HepG2 (cell line): ENCODE measurements at regions not wholly inside any gene's neighbourhood (a gene's known extent, or its start where the extent isn't known, plus 50 kb on each side); places are given as distances from the start of the nearest gene placed in this dataset.

ENCODE experiments used
- ATAC-seq: fragments of 200-7000 bp; cut with Tn5 transposase; 3 replicates; pipeline ENCODE4 v1.9.1; 2020; ENCODE audit warnings: mild to moderate bottlenecking, moderate library complexity
- BruUV-seq: library from RNA; stranded (reverse); fragments of 400-500 nt; replicated peaks from 2 replicates; lab custom pipeline; 2021; lab: Mats Ljungman, UMichigan
- CTCF ChIA-PET: fragments of 300-600 bp; formaldehyde crosslinking; extraction: SDS; loops from one replicate; lab custom pipeline; 2021; ENCODE audit warnings: low total read pairs, inconsistent platforms, low intra/inter-chr PET ratio; lab: Yijun Ruan, JAX
- POLR2A ChIA-PET: fragments of 350-600 bp; sonication (Branson Sonifier 250); formaldehyde crosslinking; loops from one replicate; lab custom pipeline; 2020; ENCODE audit warnings: antibody characterized with exemption, inconsistent platforms; lab: Yijun Ruan, JAX
- DNase-seq: peaks from one replicate; pipeline ENCODE4 v3.0.0-alpha.2; 2015; ENCODE audit warnings: low spot score
- FAIRE-seq: peaks from 3 replicates; lab custom pipeline; 2011; peaks lifted over from hg19 to GRCh38; lab: Jason Lieb, UNC
- H2AFZ ChIP-seq: one replicate; pipeline ENCODE4 v1.6.1; 2011; ENCODE audit warnings: low read length, inconsistent platforms
- H3K27ac ChIP-seq: fragments of 300-600 bp; 3 replicates; pipeline ENCODE4 v1.8.0; 2011; ENCODE audit warnings: mixed run types, mild to moderate bottlenecking, mixed read lengths, low read length, inconsistent platforms; ENCODE audit not compliant: insufficient read depth; ENCODE audit errors: extremely low read length
- H3K27me3 ChIP-seq, 2 experiments: fragments of 200-600 bp in 1 of 2; 2 replicates in 1 of 2; 3 replicates in 1 of 2; pipeline versions ENCODE4 v1.6.0 to v1.8.0; 2011; ENCODE audit warnings: low read length in 2 of 2, mild to moderate bottlenecking in 2 of 2, moderate library complexity in 2 of 2, inconsistent platforms in 1 of 2; ENCODE audit not compliant: insufficient read depth in 2 of 2, control insufficient read depth in 1 of 2
- H3K36me3 ChIP-seq, 2 experiments: fragments of 200-600 bp in 1 of 2; replicated peaks in 1 of 2; 2 replicates in 1 of 2; 3 replicates in 1 of 2; pipeline versions ENCODE4 v1.5.1 to v1.8.0; 2011; ENCODE audit warnings: low read length in 2 of 2, inconsistent platforms in 1 of 2; ENCODE audit not compliant: insufficient read depth in 2 of 2, control insufficient read depth in 1 of 2
- H3K4me1 ChIP-seq: 2 replicates; pipeline ENCODE4 v1.5.1; 2012; ENCODE audit warnings: low read length, inconsistent platforms; ENCODE audit not compliant: insufficient read depth
- H3K4me2 ChIP-seq: 2 replicates; pipeline ENCODE4 v1.6.0; 2011; ENCODE audit warnings: low read depth, low read length, inconsistent platforms
- H3K4me3 ChIP-seq, 3 experiments: fragments of 200-600 bp in 1 of 3; sonication (generic), shearing (Covaris generic) in 1 of 3; replicated peaks in 1 of 3; 2 replicates each; pipeline ENCODE4 v1.5.1; 2011 to 2016; ENCODE audit warnings: low read length in 3 of 3, inconsistent platforms in 2 of 3, low read depth in 2 of 3, mild to moderate bottlenecking in 2 of 3, control low read depth in 1 of 3, mixed read lengths in 1 of 3; ENCODE audit not compliant: insufficient read depth in 1 of 3
- H3K79me2 ChIP-seq: one replicate; pipeline ENCODE4 v1.6.1; 2011; ENCODE audit warnings: low read length, inconsistent platforms; ENCODE audit not compliant: insufficient read depth
- H3K9ac ChIP-seq: 2 replicates; pipeline ENCODE4 v1.6.0; 2011; ENCODE audit warnings: mild to moderate bottlenecking, low read depth, low read length, inconsistent platforms; ENCODE audit not compliant: insufficient read depth
- H3K9me3 ChIP-seq: 2 replicates; pipeline ENCODE4 v1.5.1; 2012; ENCODE audit warnings: mild to moderate bottlenecking, low read length
- H4K20me1 ChIP-seq: 2 replicates; pipeline ENCODE4 v1.6.0; 2011; ENCODE audit warnings: inconsistent platforms, mild to moderate bottlenecking, low read length, moderate library complexity; ENCODE audit not compliant: insufficient read depth
- ATF7 ChIP-seq, 2 experiments: fragments of 450-650 bp in 1 of 2; sonication (generic) in 1 of 2; formaldehyde crosslinking in 1 of 2; IDR thresholded peaks; 2 replicates each; pipeline versions ENCODE4 v1.4.0 to v1.6.1; 2016 to 2020; ENCODE audit warnings: antibody characterized with exemption in 1 of 2, mild to moderate bottlenecking in 1 of 2, missing genetic modification reagents in 1 of 2
- FOXC1 ChIP-seq: sonication (generic); formaldehyde crosslinking; IDR thresholded peaks from 2 replicates; pipeline ENCODE4 v1.8.0; 2022; ENCODE audit warnings: mild to moderate bottlenecking, missing genetic modification reagents, borderline replicate concordance
- JUN ChIP-seq: sonication (generic); formaldehyde crosslinking; IDR thresholded peaks from 2 replicates; pipeline ENCODE4 v1.4.0; 2020; ENCODE audit warnings: mild to moderate bottlenecking, missing genetic modification reagents
- MXD4 ChIP-seq: IDR thresholded peaks from 2 replicates; pipeline ENCODE4 v1.6.1; 2016; ENCODE audit warnings: mild to moderate bottlenecking, missing biosample characterization, missing genetic modification reagents
- WGBS: methylation state at CpG from one replicate; pipeline ENCODE4 v1.1.6; 2017; ENCODE audit warnings: low lambda C conversion rate; 5-methylcytosine and 5-hydroxymethylcytosine counted together
- in situ Hi-C: cut with HindIII; loops from 2 replicates; pipeline ENCODE4 v1.10.0; 2017; ENCODE audit warnings: low pct_unique_long_range_greater_than_20kb; ENCODE audit not compliant: extremely low pct_ligation_motif_present
- intact Hi-C: fragments of 100-400 bp; cut with micrococcal nuclease; formaldehyde crosslinking; loops from one replicate; pipeline ENCODE4 v1.10.0; 2022; ENCODE audit not compliant: unreplicated experiment
- TF ChIP-seq, protein P1 (sequence below): sonication (generic); formaldehyde crosslinking; IDR thresholded peaks from 2 replicates; pipeline ENCODE4 v1.4.0; 2020; ENCODE audit warnings: missing genetic modification reagents, low read depth, mild to moderate bottlenecking, borderline replicate concordance
- TF ChIP-seq, protein P2 (sequence below): sonication (generic); formaldehyde crosslinking; IDR thresholded peaks from 2 replicates; pipeline ENCODE4 v1.5.0; 2020; ENCODE audit warnings: mild to moderate bottlenecking, missing genetic modification reagents
- TF ChIP-seq, protein P3 (sequence below): sonication (generic); formaldehyde crosslinking; IDR thresholded peaks from 2 replicates; pipeline ENCODE4 v1.4.0; 2020; ENCODE audit warnings: missing genetic modification reagents; ENCODE audit errors: not compliant biosample characterization
- TF ChIP-seq, protein P4 (sequence below): sonication (generic); formaldehyde crosslinking; IDR thresholded peaks from 2 replicates; pipeline ENCODE4 v1.8.0; 2022; ENCODE audit warnings: mild to moderate bottlenecking, missing genetic modification reagents
- TF ChIP-seq, protein P5 (sequence below): sonication (generic); formaldehyde crosslinking; IDR thresholded peaks from 2 replicates; pipeline ENCODE4 v1.4.0; 2020; ENCODE audit warnings: missing genetic modification reagents

DNA sequence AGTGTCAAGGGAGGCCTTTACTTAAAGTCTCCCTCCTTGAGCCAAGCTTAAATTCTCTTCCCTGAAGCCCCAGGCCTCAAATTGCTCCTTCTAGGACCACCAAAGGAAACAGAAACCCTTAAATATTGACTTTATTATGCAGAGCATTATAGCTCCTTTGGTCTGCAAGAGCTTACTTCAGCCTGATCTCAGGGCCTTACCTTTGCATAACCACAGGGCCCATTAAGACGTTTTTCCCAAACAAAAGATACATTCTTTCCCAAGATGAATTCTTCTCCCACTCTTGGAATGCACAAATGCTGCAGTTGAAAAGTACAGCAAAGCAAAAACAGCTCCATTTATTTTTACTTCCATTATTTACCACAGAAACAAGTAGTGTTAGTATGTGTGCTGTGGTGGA, 130.8 kb downstream of the B3GNT2 start:
- H3K4me2 ChIP-seq, result no peak overlapping the region
- FAIRE-seq, result no peak
- H3K36me3 ChIP-seq, result no peaks in the 10 kb centered on the region
- H3K9me3 ChIP-seq, result no peaks in the 10 kb centered on the region
- no peaks in the 10 kb centered on the region for H4K20me1 ChIP-seq
- H3K27ac ChIP-seq, result no peak overlapping the region
- intact Hi-C loops, result no loop called here
- ATAC-seq, result no peak
- TF ChIP-seq, protein P1, sequence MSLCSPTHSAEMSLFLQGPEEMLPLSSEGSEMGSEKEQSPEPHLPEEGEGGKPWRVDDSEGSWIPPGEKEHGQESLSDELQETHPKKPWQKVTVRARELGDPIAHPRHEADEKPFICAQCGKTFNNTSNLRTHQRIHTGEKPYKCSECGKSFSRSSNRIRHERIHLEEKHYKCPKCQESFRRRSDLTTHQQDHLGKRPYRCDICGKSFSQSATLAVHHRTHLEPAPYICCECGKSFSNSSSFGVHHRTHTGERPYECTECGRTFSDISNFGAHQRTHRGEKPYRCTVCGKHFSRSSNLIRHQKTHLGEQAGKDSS (CRISPR knock-in tag), result no peak
- TF ChIP-seq, protein P2, sequence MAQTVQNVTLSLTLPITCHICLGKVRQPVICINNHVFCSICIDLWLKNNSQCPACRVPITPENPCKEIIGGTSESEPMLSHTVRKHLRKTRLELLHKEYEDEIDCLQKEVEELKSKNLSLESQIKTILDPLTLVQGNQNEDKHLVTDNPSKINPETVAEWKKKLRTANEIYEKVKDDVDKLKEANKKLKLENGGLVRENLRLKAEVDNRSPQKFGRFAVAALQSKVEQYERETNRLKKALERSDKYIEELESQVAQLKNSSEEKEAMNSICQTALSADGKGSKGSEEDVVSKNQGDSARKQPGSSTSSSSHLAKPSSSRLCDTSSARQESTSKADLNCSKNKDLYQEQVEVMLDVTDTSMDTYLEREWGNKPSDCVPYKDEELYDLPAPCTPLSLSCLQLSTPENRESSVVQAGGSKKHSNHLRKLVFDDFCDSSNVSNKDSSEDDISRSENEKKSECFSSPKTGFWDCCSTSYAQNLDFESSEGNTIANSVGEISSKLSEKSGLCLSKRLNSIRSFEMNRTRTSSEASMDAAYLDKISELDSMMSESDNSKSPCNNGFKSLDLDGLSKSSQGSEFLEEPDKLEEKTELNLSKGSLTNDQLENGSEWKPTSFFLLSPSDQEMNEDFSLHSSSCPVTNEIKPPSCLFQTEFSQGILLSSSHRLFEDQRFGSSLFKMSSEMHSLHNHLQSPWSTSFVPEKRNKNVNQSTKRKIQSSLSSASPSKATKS, result no peak
- TF ChIP-seq MXD4 (no peak), FOXC1 (CRISPR knock-in tag) (no peak), JUN (CRISPR knock-in tag) (no peak), ATF7 (IDR thresholded peaks at IDR 0.05) (no peak), ATF7 (CRISPR knock-in tag; IDR thresholded peaks at IDR 0.05) (no peak)
- TF ChIP-seq, protein P3, sequence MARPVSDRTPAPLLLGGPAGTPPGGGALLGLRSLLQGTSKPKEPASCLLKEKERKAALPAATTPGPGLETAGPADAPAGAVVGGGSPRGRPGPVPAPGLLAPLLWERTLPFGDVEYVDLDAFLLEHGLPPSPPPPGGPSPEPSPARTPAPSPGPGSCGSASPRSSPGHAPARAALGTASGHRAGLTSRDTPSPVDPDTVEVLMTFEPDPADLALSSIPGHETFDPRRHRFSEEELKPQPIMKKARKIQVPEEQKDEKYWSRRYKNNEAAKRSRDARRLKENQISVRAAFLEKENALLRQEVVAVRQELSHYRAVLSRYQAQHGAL (CRISPR knock-in tag), result no peak
- TF ChIP-seq, protein P4, sequence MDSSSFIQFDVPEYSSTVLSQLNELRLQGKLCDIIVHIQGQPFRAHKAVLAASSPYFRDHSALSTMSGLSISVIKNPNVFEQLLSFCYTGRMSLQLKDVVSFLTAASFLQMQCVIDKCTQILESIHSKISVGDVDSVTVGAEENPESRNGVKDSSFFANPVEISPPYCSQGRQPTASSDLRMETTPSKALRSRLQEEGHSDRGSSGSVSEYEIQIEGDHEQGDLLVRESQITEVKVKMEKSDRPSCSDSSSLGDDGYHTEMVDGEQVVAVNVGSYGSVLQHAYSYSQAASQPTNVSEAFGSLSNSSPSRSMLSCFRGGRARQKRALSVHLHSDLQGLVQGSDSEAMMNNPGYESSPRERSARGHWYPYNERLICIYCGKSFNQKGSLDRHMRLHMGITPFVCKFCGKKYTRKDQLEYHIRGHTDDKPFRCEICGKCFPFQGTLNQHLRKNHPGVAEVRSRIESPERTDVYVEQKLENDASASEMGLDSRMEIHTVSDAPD (CRISPR knock-in tag), result no peak
- TF ChIP-seq, protein P5, sequence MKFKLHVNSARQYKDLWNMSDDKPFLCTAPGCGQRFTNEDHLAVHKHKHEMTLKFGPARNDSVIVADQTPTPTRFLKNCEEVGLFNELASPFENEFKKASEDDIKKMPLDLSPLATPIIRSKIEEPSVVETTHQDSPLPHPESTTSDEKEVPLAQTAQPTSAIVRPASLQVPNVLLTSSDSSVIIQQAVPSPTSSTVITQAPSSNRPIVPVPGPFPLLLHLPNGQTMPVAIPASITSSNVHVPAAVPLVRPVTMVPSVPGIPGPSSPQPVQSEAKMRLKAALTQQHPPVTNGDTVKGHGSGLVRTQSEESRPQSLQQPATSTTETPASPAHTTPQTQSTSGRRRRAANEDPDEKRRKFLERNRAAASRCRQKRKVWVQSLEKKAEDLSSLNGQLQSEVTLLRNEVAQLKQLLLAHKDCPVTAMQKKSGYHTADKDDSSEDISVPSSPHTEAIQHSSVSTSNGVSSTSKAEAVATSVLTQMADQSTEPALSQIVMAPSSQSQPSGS, result no peak
- BruUV-seq, result no TSS peak
- ChIA-PET POLR2A (no interaction called here), CTCF (no interaction called here)
- no peak for DNase-seq
- 0% methylated on average over 1 of the region's 1 CpG for WGBS
- no peaks in the 10 kb centered on the region for H3K4me1 ChIP-seq
- H3K9ac ChIP-seq, result no peak overlapping the region
- no peaks in the 10 kb centered on the region for H3K79me2 ChIP-seq
- H3K4me3 ChIP-seq, result no peak overlapping the region
- in situ Hi-C loops, result no loop called here
- peaks cover 0 to 12% of the 10 kb centered on the region in 2 experiments; a peak in 2 of 5 replicates for H3K27me3 ChIP-seq
- H2AFZ ChIP-seq, result no peak overlapping the region
